Ovary (tissue), 7 donors: ENCODE measurements at regions not wholly inside any gene's neighbourhood (a gene's known extent, or its start where the extent isn't known, plus 50 kb on each side); places are given as distances from the start of the nearest gene placed in this dataset.

ENCODE experiments used
- DNase-seq, 5 donors: peaks; one replicate each; pipeline ENCODE4 v3.0.0-alpha.2; 2019 to 2020
- H3K27ac ChIP-seq, 2 donors: fragments of 200-600 bp; one replicate each; pipeline versions ENCODE4 v1.5.1 to v1.8.0; 2019 to 2022
- H3K27me3 ChIP-seq: fragments of 200-600 bp; one replicate; pipeline ENCODE4 v1.8.0; 2022
- H3K36me3 ChIP-seq: fragments of 200-600 bp; sonication (generic); one replicate; pipeline ENCODE4 v1.5.1; 2019
- H3K4me1 ChIP-seq: one replicate; pipeline ENCODE4 v1.8.1; 2013; ENCODE audit warnings: mild to moderate bottlenecking, moderate library complexity; ENCODE audit not compliant: insufficient read depth
- H3K4me3 ChIP-seq: fragments of 200-600 bp; sonication (generic); one replicate; pipeline ENCODE4 v1.5.1; 2017
- H3K9me3 ChIP-seq, 2 donors: fragments of 200-600 bp in 1 of 2; sonication (generic) in 1 of 2; one replicate each; pipeline versions ENCODE4 v1.5.1 to v1.8.1; 2013 to 2019; ENCODE audit warnings: mild to moderate bottlenecking in 1 of 2, moderate library complexity in 1 of 2
- EP300 ChIP-seq: sonication (generic); formaldehyde crosslinking; IDR thresholded peaks from one replicate; pipeline ENCODE4 v1.6.1; 2017; ENCODE audit warnings: antibody characterized with exemption
- POLR2A ChIP-seq: fragments of 450-650 bp; IDR thresholded peaks from one replicate; pipeline ENCODE4 v1.6.1; 2017; ENCODE audit warnings: antibody characterized with exemption, mild to moderate bottlenecking, moderate library complexity
- WGBS, 3 donors: extraction: QIAGEN DNeasy Blood & Tissue Kit in 1 of 3; methylation state at CpG; one replicate each; pipeline versions ENCODE4 v1.1.5 to v1.1.7; 2013 to 2017; 5-methylcytosine and 5-hydroxymethylcytosine counted together
- intact Hi-C, 4 donors: fragments of 100-400 bp; cut with DNase I; formaldehyde crosslinking; loops; one replicate each; pipeline versions ENCODE4 v1.11.0 to v1.15.1; 2022 to 2023
- TF ChIP-seq, protein P1 (sequence below), 3 donors: fragments of 450-650 bp in 2 of 3; fragments of 200-600 bp in 1 of 3; IDR thresholded peaks; one replicate each; pipeline versions ENCODE4 v1.5.1 to v1.8.0; 2016 to 2022; ENCODE audit warnings: antibody characterized with exemption in 3 of 3, mild to moderate bottlenecking in 1 of 3
- donor health status: DM: no; HTN: no; CAD: no; lungs with moderate emphysema.
- donor health status: DM: no; HTN: no; CAD: no.
- donor health status: Bipolar disorder and iron deficiency.
- donor health status: DM: no; HTN: no; CAD: no.
- donor health status: DM: yes; HTN: yes; CAD: no.

GRCh38 chr3:40990062-40990456 lies 209.2 kb upstream of the CTNNB1 start:
- Histone ChIP-seq H3K27ac (no peak overlapping the region), H3K9me3 (no peaks in the 10 kb centered on the region), H3K4me3 (no peak overlapping the region), H3K27me3 (no peaks in the 10 kb centered on the region), H3K4me1 (no peaks in the 10 kb centered on the region), H3K36me3 (no peaks in the 10 kb centered on the region)
- intact Hi-C loops, result no loop called here
- WGBS, 3 donors, result 96 to 98% (median 97%) methylated on average over 1 of the region's 1 CpG
- TF ChIP-seq, protein P1, sequence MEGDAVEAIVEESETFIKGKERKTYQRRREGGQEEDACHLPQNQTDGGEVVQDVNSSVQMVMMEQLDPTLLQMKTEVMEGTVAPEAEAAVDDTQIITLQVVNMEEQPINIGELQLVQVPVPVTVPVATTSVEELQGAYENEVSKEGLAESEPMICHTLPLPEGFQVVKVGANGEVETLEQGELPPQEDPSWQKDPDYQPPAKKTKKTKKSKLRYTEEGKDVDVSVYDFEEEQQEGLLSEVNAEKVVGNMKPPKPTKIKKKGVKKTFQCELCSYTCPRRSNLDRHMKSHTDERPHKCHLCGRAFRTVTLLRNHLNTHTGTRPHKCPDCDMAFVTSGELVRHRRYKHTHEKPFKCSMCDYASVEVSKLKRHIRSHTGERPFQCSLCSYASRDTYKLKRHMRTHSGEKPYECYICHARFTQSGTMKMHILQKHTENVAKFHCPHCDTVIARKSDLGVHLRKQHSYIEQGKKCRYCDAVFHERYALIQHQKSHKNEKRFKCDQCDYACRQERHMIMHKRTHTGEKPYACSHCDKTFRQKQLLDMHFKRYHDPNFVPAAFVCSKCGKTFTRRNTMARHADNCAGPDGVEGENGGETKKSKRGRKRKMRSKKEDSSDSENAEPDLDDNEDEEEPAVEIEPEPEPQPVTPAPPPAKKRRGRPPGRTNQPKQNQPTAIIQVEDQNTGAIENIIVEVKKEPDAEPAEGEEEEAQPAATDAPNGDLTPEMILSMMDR (IDR thresholded peaks at IDR 0.05), result no peak
- TF ChIP-seq EP300 (no peak), POLR2A (no peak)
- no peak for DNase-seq

- DNase-seq, result no peak
- intact Hi-C loops, result no loop called here
- Histone ChIP-seq H3K4me3 (no peak overlapping the region), H3K27ac (no peak overlapping the region), H3K4me1 (no peaks in the 10 kb centered on the region), H3K36me3 (no peaks in the 10 kb centered on the region), H3K27me3 (no peaks in the 10 kb centered on the region), H3K9me3 (no peaks in the 10 kb centered on the region)
- no peak for TF ChIP-seq EP300
- TF ChIP-seq POLR2A, result no peak
- TF ChIP-seq, protein P1 (IDR thresholded peaks at IDR 0.05), result no peak
These were observed 207.3 kb upstream of the CTNNB1 start for GRCh38 chr3:40992023-40992422.

- intact Hi-C loops, result no loop called here
- TF ChIP-seq, protein P1 (IDR thresholded peaks at IDR 0.05), result no peak
- TF ChIP-seq POLR2A (no peak), EP300 (no peak)
- H3K27ac ChIP-seq, result no peak overlapping the region
- no peaks in the 10 kb centered on the region for H3K9me3 ChIP-seq
- WGBS, 3 donors, result 74 to 90% (median 84%) methylated on average over 1 of the region's 1 CpG
- H3K4me3 ChIP-seq, result no peak overlapping the region
- no peaks in the 10 kb centered on the region for H3K36me3 ChIP-seq
- DNase-seq, result no peak
- H3K27me3 ChIP-seq, result no peaks in the 10 kb centered on the region
- no peaks in the 10 kb centered on the region for H3K4me1 ChIP-seq
These were observed 204.7 kb upstream of the CTNNB1 start for GRCh38 chr3:40994611-40995010.

- H3K27me3 ChIP-seq, result no peaks in the 10 kb centered on the region
- TF ChIP-seq, protein P1 (IDR thresholded peaks at IDR 0.05), result no peak
- TF ChIP-seq POLR2A (no peak), EP300 (no peak)
- H3K36me3 ChIP-seq, result no peaks in the 10 kb centered on the region
- H3K27ac ChIP-seq, result no peak overlapping the region
- WGBS, 3 donors, result 89 to 98% (median 90%) methylated on average over 2 of the region's 2 CpGs
- H3K4me3 ChIP-seq, result no peak overlapping the region
- no peaks in the 10 kb centered on the region for H3K4me1 ChIP-seq
- no peak for DNase-seq
- H3K9me3 ChIP-seq, result no peaks in the 10 kb centered on the region
- intact Hi-C loops, result no loop called here
These were observed 204.0 kb upstream of the CTNNB1 start for GRCh38 chr3:40995271-40995670.

GRCh38 chr3:40996382-40996781 lies 202.9 kb upstream of the CTNNB1 start:
- 49 to 57% (median 56%) methylated on average over 5 of the region's 5 CpGs for WGBS, 3 donors
- Histone ChIP-seq H3K27ac (no peak overlapping the region), H3K36me3 (no peaks in the 10 kb centered on the region), H3K4me3 (no peak overlapping the region), H3K4me1 (no peaks in the 10 kb centered on the region), H3K9me3 (no peaks in the 10 kb centered on the region), H3K27me3 (no peaks in the 10 kb centered on the region)
- no peak for TF ChIP-seq EP300
- TF ChIP-seq, protein P1 (IDR thresholded peaks at IDR 0.05), result no peak
- TF ChIP-seq POLR2A, result no peak
- DNase-seq, result no peak
- intact Hi-C loops, result no loop called here
